GM23338 (cell line): ENCODE measurements at regions not wholly inside any gene's neighbourhood (a gene's known extent, or its start where the extent isn't known, plus 50 kb on each side); places are given as distances from the start of the nearest gene placed in this dataset.

Source experiments
- CTCF ChIP-seq, 2 experiments: fragments of 200-600 bp in 1 of 2; sonication (generic) in 1 of 2; conservative IDR thresholded peaks; 2 replicates each; pipeline versions ENCODE4 v1.5.1 to v1.6.1; 2016 to 2017; ENCODE audit warnings: antibody characterized with exemption in 2 of 2, low read depth in 2 of 2, mild to moderate bottlenecking in 2 of 2, moderate library complexity in 1 of 2
- EZH2 ChIP-seq: fragments of 200-600 bp; sonication (generic); IDR thresholded peaks from one replicate; pipeline ENCODE4 v1.8.0; 2017; ENCODE audit warnings: antibody characterized with exemption, mild to moderate bottlenecking, low read depth; ENCODE audit not compliant: unreplicated experiment
- STAT1 ChIP-seq: IDR thresholded peaks from one replicate; pipeline ENCODE4 v1.6.1; 2016; ENCODE audit warnings: antibody characterized with exemption; ENCODE audit not compliant: unreplicated experiment

- TF ChIP-seq CTCF (conservative IDR thresholded peaks at IDR 0.05; ENCODE audit: low read depth in 2 of 2) (no peak), STAT1 (no peak), EZH2 (no peak)
These were observed 97.8 kb upstream of the PDE3A start for GRCh38 chr12:20270557-20270956.
